ENCODE measurements at regions not wholly inside any gene's neighbourhood (a gene's known extent, or its start where the extent isn't known, plus 50 kb on each side); places are given as distances from the start of the nearest gene placed in this dataset.

- no peaks in the 10 kb centered on the region for H3K27me3 ChIP-seq (ENCODE audit: control insufficient read depth in 3 of 3, insufficient read depth in 3 of 3, low read length in 3 of 3)
- WGBS, 3 donors, result 58 to 63% (median 63%) methylated on average over 3 of the region's 3 CpGs
- no peak for FAIRE-seq
- no peaks in the 10 kb centered on the region for H3K36me3 ChIP-seq (ENCODE audit: control insufficient read depth in 3 of 3, insufficient read depth in 2 of 3, low read depth in 1 of 3, low read length in 3 of 3)
- no peak overlapping the region for H3K4me3 ChIP-seq (ENCODE audit: low read depth in 1 of 3, low read length in 3 of 3)
- peaks cover 0 to 2% of the 10 kb centered on the region in 2 donors for H3K9me3 ChIP-seq (ENCODE audit: control insufficient read depth in 2 of 2, insufficient read depth in 1 of 2, low read depth in 1 of 2, low read length in 1 of 2)
- H3K4me1 ChIP-seq (ENCODE audit: control insufficient read depth in 3 of 3, insufficient read depth in 2 of 3, low read depth in 1 of 3, low read length in 2 of 3), result no peaks in the 10 kb centered on the region
- DNase-seq, result no peak
- no peak overlapping the region for H3K27ac ChIP-seq (ENCODE audit: low read depth in 1 of 3, low read length in 2 of 3)
Observed at GRCh38 chr4:176843710-176844109, 51.0 kb upstream of the VEGFC start.

- H3K4me1 ChIP-seq (ENCODE audit: control insufficient read depth in 3 of 3, insufficient read depth in 2 of 3, low read depth in 1 of 3, low read length in 2 of 3), result no peaks in the 10 kb centered on the region
- peaks cover 0 to 2% of the 10 kb centered on the region in 2 donors for H3K9me3 ChIP-seq (ENCODE audit: control insufficient read depth in 2 of 2, insufficient read depth in 1 of 2, low read depth in 1 of 2, low read length in 1 of 2)
- DNase-seq, result no peak
- no peak overlapping the region for H3K4me3 ChIP-seq (ENCODE audit: low read depth in 1 of 3, low read length in 3 of 3)
- H3K27me3 ChIP-seq (ENCODE audit: control insufficient read depth in 3 of 3, insufficient read depth in 3 of 3, low read length in 3 of 3), result no peaks in the 10 kb centered on the region
- no peaks in the 10 kb centered on the region for H3K36me3 ChIP-seq (ENCODE audit: control insufficient read depth in 3 of 3, insufficient read depth in 2 of 3, low read depth in 1 of 3, low read length in 3 of 3)
- 82 to 85% (median 84%) methylated on average over 4 of the region's 4 CpGs for WGBS, 3 donors
- no peak for FAIRE-seq
- no peak overlapping the region for H3K27ac ChIP-seq (ENCODE audit: low read depth in 1 of 3, low read length in 2 of 3)
Observed at GRCh38 chr4:176844448-176844847, 51.7 kb upstream of the VEGFC start.

DNA sequence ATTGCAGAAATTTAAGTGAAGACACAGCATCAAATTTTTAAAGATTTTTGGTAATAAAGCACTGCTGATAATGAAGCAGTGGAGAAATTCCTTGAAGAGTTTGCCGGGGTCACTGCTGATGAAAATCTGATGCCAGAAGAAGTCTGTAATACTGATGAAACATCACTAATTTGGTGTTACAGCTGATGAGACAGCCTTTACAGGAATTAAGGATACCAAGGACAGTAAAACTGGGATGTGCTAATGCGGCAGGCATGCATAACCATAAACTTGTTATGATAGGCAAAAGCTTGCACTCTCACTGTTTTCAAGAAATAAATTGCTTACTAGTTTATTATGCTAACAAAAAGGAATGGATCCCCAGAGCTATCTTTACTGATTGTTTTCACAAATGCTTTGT lies 52.9 kb upstream of the VEGFC start:
- H3K4me3 ChIP-seq (ENCODE audit: low read depth in 1 of 3, low read length in 3 of 3), result no peak overlapping the region
- no peaks in the 10 kb centered on the region for H3K4me1 ChIP-seq (ENCODE audit: control insufficient read depth in 3 of 3, insufficient read depth in 2 of 3, low read depth in 1 of 3, low read length in 2 of 3)
- H3K36me3 ChIP-seq (ENCODE audit: control insufficient read depth in 3 of 3, insufficient read depth in 2 of 3, low read depth in 1 of 3, low read length in 3 of 3), result no peaks in the 10 kb centered on the region
- peaks cover 0 to 2% of the 10 kb centered on the region in 2 donors for H3K9me3 ChIP-seq (ENCODE audit: control insufficient read depth in 2 of 2, insufficient read depth in 1 of 2, low read depth in 1 of 2, low read length in 1 of 2)
- FAIRE-seq (no peak), DNase-seq (no peak)
- WGBS, 3 donors, result 56 to 90% (median 88%) methylated on average over 2 of the region's 2 CpGs
- H3K27ac ChIP-seq (ENCODE audit: low read depth in 1 of 3, low read length in 2 of 3), result no peak overlapping the region
- no peaks in the 10 kb centered on the region for H3K27me3 ChIP-seq (ENCODE audit: control insufficient read depth in 3 of 3, insufficient read depth in 3 of 3, low read length in 3 of 3)

DNA sequence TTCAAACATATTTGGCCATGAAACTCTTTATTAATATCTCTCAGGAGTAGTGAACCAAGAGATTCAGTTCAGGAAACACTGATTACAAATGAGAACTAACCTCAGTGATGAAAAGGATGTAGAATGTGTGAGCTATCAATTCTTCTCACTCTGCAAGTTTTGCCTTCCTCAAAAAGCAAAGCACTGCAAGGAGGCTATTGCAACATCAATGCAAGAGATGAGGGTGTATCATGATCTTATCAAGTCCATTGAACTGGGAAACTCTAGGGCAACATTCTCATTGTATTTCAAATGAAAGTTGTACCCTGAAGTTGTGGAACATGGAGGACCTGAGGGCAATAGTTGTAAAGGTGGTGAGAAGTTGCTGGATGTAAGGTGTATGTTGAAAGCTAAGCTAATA lies 56.4 kb upstream of the VEGFC start:
- no peak for FAIRE-seq
- no peak for DNase-seq
- Histone ChIP-seq H3K27ac (ENCODE audit: low read depth in 1 of 3, low read length in 2 of 3) (no peak overlapping the region), H3K4me1 (ENCODE audit: control insufficient read depth in 3 of 3, insufficient read depth in 2 of 3, low read depth in 1 of 3, low read length in 2 of 3) (no peaks in the 10 kb centered on the region), H3K27me3 (ENCODE audit: control insufficient read depth in 3 of 3, insufficient read depth in 3 of 3, low read length in 3 of 3) (no peaks in the 10 kb centered on the region), H3K36me3 (ENCODE audit: control insufficient read depth in 3 of 3, insufficient read depth in 2 of 3, low read depth in 1 of 3, low read length in 3 of 3) (no peaks in the 10 kb centered on the region), H3K4me3 (ENCODE audit: low read depth in 1 of 3, low read length in 3 of 3) (no peak overlapping the region), H3K9me3 (ENCODE audit: control insufficient read depth in 2 of 2, insufficient read depth in 1 of 2, low read depth in 1 of 2, low read length in 1 of 2) (peaks cover 0 to 2% of the 10 kb centered on the region in 2 donors)

GRCh38 chr4:176850436-176850835 lies 57.7 kb upstream of the VEGFC start:
- Histone ChIP-seq H3K4me1 (ENCODE audit: control insufficient read depth in 3 of 3, insufficient read depth in 2 of 3, low read depth in 1 of 3, low read length in 2 of 3) (no peaks in the 10 kb centered on the region), H3K9me3 (ENCODE audit: control insufficient read depth in 2 of 2, insufficient read depth in 1 of 2, low read depth in 1 of 2, low read length in 1 of 2) (no peaks in the 10 kb centered on the region), H3K4me3 (ENCODE audit: low read depth in 1 of 3, low read length in 3 of 3) (no peak overlapping the region), H3K36me3 (ENCODE audit: control insufficient read depth in 3 of 3, insufficient read depth in 2 of 3, low read depth in 1 of 3, low read length in 3 of 3) (no peaks in the 10 kb centered on the region), H3K27ac (ENCODE audit: low read depth in 1 of 3, low read length in 2 of 3) (no peak overlapping the region), H3K27me3 (ENCODE audit: control insufficient read depth in 3 of 3, insufficient read depth in 3 of 3, low read length in 3 of 3) (no peaks in the 10 kb centered on the region)
- WGBS, 3 donors, result 55 to 68% (median 64%) methylated on average over 2 of the region's 2 CpGs
- FAIRE-seq (no peak), DNase-seq (no peak)

DNA sequence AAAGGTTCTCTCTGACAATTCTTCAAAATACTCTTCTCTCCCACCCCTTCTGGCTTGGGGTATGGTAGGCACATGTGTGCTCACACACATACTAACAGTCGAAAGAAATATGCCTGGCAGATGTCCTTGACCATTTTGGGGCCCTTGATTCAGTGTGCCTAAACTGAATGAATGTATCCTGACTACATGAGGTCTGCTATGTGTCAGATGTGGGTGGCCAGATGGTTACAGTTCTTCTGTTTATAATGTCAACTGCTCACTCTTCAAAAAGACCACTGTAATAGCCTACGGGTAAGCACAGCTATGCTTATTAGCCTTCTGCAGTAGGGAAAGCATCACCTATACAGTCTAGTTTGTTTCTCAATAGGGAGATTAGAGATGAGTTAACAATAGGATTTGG lies 63.7 kb upstream of the VEGFC start:
- FAIRE-seq (no peak), DNase-seq (no peak)
- Histone ChIP-seq H3K36me3 (ENCODE audit: control insufficient read depth in 3 of 3, insufficient read depth in 2 of 3, low read depth in 1 of 3, low read length in 3 of 3) (no peaks in the 10 kb centered on the region), H3K4me1 (ENCODE audit: control insufficient read depth in 3 of 3, insufficient read depth in 2 of 3, low read depth in 1 of 3, low read length in 2 of 3) (no peaks in the 10 kb centered on the region), H3K9me3 (ENCODE audit: control insufficient read depth in 2 of 2, insufficient read depth in 1 of 2, low read depth in 1 of 2, low read length in 1 of 2) (no peaks in the 10 kb centered on the region), H3K4me3 (ENCODE audit: low read depth in 1 of 3, low read length in 3 of 3) (no peak overlapping the region), H3K27ac (ENCODE audit: low read depth in 1 of 3, low read length in 2 of 3) (no peak overlapping the region), H3K27me3 (ENCODE audit: control insufficient read depth in 3 of 3, insufficient read depth in 3 of 3, low read length in 3 of 3) (no peaks in the 10 kb centered on the region)
- WGBS, 3 donors, result 65 to 86% (median 69%) methylated on average over 2 of the region's 2 CpGs

- Histone ChIP-seq H3K9me3 (ENCODE audit: control insufficient read depth in 2 of 2, insufficient read depth in 1 of 2, low read depth in 1 of 2, low read length in 1 of 2) (no peaks in the 10 kb centered on the region), H3K4me3 (ENCODE audit: low read depth in 1 of 3, low read length in 3 of 3) (no peak overlapping the region), H3K27ac (ENCODE audit: low read depth in 1 of 3, low read length in 2 of 3) (no peak overlapping the region), H3K4me1 (ENCODE audit: control insufficient read depth in 3 of 3, insufficient read depth in 2 of 3, low read depth in 1 of 3, low read length in 2 of 3) (no peaks in the 10 kb centered on the region), H3K27me3 (ENCODE audit: control insufficient read depth in 3 of 3, insufficient read depth in 3 of 3, low read length in 3 of 3) (no peaks in the 10 kb centered on the region), H3K36me3 (ENCODE audit: control insufficient read depth in 3 of 3, insufficient read depth in 2 of 3, low read depth in 1 of 3, low read length in 3 of 3) (no peaks in the 10 kb centered on the region)
- no peak for DNase-seq
- no peak for FAIRE-seq
Observed at GRCh38 chr4:176858839-176859238, 66.1 kb upstream of the VEGFC start.

DNA sequence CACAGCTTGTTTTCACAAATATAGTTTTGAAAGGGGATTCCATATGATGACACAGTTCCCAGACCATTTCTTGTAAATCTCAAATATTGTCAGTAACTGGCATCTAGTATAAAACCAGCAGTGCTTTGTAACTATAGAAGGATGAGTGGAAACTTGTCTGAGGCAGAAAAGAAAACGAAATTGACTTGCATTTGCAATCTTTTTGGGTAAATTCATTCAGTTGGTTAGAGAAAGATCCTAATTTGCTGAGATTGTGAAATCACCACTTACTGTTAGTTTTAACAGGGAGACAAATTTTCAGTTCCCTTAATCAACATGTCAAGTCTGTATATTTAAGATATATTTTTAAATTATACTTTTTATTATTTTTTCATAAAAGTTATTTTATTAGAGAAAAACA lies 71.5 kb upstream of the VEGFC start:
- DNase-seq (no peak), FAIRE-seq (no peak)
- H3K27ac ChIP-seq (ENCODE audit: low read depth in 1 of 3, low read length in 2 of 3), result no peak overlapping the region
- no peaks in the 10 kb centered on the region for H3K9me3 ChIP-seq (ENCODE audit: control insufficient read depth in 2 of 2, insufficient read depth in 1 of 2, low read depth in 1 of 2, low read length in 1 of 2)
- no peaks in the 10 kb centered on the region for H3K36me3 ChIP-seq (ENCODE audit: control insufficient read depth in 3 of 3, insufficient read depth in 2 of 3, low read depth in 1 of 3, low read length in 3 of 3)
- WGBS, 3 donors, result 0 to 11% (median 11%) methylated on average over 1 of the region's 1 CpG
- no peaks in the 10 kb centered on the region for H3K27me3 ChIP-seq (ENCODE audit: control insufficient read depth in 3 of 3, insufficient read depth in 3 of 3, low read length in 3 of 3)
- H3K4me3 ChIP-seq (ENCODE audit: low read depth in 1 of 3, low read length in 3 of 3), result no peak overlapping the region
- no peaks in the 10 kb centered on the region for H3K4me1 ChIP-seq (ENCODE audit: control insufficient read depth in 3 of 3, insufficient read depth in 2 of 3, low read depth in 1 of 3, low read length in 2 of 3)

DNA sequence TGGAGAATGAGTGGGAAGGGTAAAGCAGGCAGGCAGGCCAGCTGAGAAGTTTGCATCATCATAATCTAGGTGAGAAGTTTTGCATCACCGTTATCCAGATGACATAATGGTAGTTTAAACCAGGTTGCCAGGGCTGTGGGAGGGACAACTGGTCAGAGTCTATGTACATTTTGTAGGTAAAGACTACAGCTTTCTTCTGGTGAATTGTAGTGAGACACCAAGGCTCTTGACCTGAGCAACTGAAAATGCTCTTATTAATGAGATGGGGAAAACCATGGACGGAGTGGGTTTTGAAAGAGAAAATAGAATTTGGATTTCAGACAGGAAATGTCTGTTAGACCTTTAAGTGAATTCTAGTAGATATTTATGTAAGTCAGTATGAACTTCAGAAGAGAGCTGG lies 76.0 kb upstream of the VEGFC start:
- no peak for DNase-seq
- WGBS, 3 donors, result 65 to 83% (median 70%) methylated on average over 2 of the region's 2 CpGs

More for the DNA sequence above, 76.0 kb upstream of the VEGFC start:
- H3K36me3 ChIP-seq (ENCODE audit: control insufficient read depth in 3 of 3, insufficient read depth in 2 of 3, low read depth in 1 of 3, low read length in 3 of 3), result no peaks in the 10 kb centered on the region
- H3K27ac ChIP-seq (ENCODE audit: low read depth in 1 of 3, low read length in 2 of 3), result no peak overlapping the region
- H3K27me3 ChIP-seq (ENCODE audit: control insufficient read depth in 3 of 3, insufficient read depth in 3 of 3, low read length in 3 of 3), result no peaks in the 10 kb centered on the region
- FAIRE-seq, result no peak
- no peaks in the 10 kb centered on the region for H3K9me3 ChIP-seq (ENCODE audit: control insufficient read depth in 2 of 2, insufficient read depth in 1 of 2, low read depth in 1 of 2, low read length in 1 of 2)
- no peak overlapping the region for H3K4me3 ChIP-seq (ENCODE audit: low read depth in 1 of 3, low read length in 3 of 3)
- H3K4me1 ChIP-seq (ENCODE audit: control insufficient read depth in 3 of 3, insufficient read depth in 2 of 3, low read depth in 1 of 3, low read length in 2 of 3), result no peaks in the 10 kb centered on the region

All from small intestine (tissue), 7 donors.